ENCODE measurements at regions not wholly inside any gene's neighbourhood (a gene's known extent, or its start where the extent isn't known, plus 50 kb on each side); places are given as distances from the start of the nearest gene placed in this dataset.
"Not testable (repeated sequence)": the region's sequence is repeated elsewhere in the genome, so short reads cannot be mapped to it uniquely, and the experiment has no call there.

DNA sequence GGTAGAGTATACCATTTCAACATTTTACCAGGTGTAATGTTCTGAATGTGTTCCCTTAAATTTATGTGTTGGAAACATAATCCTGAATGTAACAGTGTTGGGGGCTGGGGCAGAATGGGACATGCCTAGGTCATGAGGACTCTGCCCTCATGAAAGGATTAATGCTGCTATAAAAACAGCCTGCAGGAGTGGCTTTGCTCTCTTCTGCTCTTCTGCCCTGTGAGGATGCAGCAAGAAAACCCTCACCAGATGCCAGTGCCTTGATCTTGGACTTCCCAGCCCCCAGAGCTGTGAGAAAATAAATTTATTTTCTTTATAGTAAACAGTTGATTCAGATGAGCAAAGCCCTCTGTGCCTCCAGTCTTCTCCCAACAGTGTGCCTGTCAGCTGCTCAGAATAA is 326.0 kb upstream of the ONECUT1 start:
- no peak for DNase-seq

DNA sequence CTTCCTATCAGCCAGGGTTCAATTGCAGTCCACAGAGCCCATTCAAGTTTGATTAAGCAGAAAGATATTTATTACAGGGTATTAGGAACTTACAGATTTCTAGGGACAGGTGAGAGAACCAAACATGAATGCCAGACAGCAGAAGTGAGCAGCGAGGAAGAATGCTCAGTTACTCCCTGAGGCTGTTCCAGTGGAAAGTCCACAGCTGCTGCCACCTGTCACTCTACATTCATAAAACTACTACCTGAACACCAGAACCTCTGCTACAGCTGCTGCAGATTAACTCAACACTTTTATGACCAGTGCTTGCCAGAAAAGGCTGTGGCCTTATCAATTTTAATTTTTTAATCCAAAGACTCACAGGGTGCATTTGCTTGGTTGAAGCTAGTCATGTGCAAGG is 325.4 kb upstream of the ONECUT1 start:
- no peak for DNase-seq

DNA sequence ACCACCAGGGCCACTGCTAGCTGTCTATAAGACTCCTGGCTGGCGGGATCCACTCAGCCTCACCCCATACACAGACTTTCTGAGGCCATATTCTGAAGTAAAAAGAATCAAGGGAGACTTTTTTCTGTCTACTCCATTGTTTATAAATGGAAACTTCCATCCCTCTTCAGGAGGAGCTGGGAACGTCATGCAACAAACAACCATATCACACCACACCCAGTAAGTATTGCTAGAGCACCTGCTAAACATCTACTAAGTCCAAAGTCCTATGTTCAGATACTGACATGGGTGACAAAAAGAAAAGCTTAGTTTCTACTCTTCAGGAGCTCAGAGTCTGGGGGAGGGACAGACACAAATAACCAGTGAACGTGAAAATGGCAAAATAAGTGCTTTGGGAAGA is 324.8 kb upstream of the ONECUT1 start:
- no peak for DNase-seq

DNA sequence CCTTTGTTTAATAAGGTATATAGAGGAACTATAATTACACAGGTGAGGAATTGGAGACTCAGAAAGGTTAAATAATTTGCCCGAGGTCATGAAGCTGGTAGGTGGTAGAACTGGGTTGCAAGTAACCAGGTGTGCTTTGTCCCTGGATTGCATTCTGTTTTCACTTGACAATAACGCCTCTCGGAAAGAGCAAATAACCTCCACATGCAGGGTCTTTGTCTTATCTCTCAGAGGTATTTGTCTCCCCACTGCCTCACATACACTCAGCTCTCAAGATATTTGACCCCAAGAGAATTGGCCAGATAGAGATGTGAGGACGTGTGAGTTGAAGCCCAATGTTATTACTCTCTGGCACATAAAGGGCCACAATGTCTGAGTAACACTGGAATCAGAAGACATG is 320.9 kb upstream of the ONECUT1 start:
- DNase-seq, result no peak

DNA sequence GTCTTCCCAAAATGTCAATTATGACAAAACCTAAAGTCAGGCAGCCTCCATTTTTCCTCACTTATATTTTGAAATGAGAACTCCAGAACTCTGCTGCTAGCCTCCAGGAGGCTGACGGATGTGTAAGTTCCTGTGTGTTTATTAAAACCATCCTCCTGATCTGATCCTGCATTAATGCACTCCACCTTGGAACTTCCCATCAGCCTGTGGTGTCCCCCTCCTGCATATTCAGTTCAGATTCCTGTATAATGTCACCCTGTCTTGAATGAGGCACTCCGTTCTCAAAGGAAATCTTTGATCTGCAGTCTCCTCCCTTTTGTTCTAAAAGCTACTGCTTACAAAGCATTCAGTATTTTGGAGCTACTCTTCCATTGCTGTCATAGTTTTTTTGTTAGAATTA is 318.2 kb upstream of the ONECUT1 start:
- no peak for DNase-seq

DNA sequence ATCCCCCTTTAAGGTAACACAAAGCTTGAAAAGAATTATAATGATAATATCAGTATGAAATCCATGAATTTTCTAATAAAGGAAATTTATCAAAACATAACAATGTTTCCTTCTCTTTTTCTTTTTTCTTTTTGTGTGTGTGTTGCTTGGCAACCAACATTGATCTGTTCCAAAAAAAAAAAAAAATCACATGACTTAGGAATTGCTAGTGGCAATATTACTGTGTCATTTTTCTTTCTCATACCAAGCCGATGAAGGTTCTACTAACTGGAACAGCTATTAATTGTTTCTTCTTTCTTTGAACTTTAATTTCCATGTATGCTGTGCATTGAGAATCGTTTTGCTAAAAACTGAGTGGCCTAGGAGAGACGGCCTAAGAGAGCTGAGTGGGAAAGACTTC is 317.7 kb upstream of the ONECUT1 start:
- no peak for DNase-seq

DNA sequence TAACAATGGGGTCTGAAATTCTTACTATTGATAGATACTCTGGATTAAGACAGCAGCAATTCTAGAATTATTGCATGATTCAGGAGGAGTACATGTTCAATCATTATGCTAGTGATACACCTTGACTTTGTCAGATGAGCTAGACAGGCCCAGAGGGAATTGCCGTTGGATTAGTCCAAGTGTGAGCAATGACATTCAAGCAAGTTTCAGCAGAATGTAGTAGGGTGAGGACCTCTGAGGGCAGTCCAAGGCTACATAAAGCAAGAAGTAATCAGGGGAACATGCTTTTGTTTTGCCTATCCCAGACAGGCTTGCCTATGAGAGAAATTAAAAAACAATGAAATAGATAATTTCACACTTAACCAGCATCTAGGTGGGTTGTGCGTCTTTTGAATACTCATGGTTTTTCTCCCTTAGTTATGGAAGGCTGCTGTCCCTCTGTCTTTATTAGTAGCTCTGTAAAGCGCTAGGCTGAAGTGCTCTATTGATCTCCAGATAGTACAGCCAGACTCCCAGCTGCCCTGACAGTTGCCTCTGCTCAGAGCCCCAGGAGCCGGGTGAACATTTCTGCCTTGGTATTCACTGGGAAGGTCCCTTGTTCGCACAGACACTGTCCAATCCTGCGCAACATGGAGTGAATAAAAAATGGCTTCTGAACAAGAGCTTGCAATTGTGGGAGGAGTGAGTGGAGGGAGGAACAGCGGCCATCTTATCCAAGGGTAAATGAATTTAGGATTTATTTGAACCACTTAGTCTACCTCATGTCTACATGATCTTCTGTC is 316.6 kb upstream of the ONECUT1 start:
- no peak for DNase-seq

DNA sequence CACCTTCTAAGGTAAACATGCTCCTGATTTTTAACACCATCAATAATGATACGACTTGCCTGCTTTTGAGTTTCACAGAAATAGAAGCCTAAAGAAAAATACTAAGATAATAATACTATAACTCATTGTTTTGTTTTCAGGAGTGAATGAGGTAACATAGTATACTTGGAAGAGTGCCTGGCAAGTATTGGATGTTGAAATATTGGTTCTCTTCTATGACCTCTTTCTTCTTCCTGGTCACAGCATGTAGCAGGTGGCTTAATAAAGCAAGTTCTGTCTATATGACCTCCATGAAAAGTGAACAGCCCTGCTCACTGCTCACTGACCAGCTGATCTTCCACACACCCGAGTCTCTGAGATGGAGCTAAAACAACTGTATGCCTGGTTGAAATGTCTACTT is 312.3 kb upstream of the ONECUT1 start:
- no peak for DNase-seq

DNA sequence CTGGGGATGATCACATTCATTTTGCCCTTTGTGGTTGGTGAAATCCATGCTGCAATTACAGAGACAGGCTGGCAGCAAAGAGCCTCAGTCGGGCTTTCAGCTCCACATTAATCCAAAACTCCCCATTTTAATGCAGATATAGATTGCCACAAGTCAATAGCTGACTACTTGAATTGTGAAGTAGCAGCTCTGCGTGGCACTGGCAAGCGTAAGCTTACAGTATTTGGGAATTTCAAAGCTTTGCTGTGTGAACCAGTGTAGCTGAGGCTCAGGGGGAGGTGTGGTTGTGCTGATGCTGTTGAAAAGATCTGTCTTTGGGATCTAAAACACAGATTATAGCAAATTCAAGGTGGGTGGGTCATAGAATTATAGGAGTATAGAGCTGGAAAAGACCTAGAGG is 290.3 kb upstream of the ONECUT1 start:
- DNase-seq, result no peak

DNA sequence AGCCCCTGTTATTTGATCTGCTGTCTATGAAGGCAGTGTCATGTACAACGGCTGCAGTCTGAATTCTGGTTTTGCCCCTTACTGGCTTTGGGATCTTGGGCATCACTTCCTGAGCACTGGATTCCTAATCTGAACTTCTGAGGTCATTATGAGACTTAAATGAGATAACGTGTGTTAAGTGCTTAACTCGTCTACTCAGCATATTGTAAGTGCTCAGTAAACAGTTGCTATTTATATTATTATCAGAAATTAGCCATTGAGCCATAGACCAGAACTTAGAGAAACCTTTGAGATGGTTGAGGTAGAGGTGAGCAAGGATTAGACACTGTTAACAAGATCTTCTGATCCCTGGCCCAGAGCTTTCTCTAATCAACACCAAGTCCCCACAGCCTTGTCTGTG is 284.1 kb upstream of the ONECUT1 start:
- no peak for DNase-seq

DNA sequence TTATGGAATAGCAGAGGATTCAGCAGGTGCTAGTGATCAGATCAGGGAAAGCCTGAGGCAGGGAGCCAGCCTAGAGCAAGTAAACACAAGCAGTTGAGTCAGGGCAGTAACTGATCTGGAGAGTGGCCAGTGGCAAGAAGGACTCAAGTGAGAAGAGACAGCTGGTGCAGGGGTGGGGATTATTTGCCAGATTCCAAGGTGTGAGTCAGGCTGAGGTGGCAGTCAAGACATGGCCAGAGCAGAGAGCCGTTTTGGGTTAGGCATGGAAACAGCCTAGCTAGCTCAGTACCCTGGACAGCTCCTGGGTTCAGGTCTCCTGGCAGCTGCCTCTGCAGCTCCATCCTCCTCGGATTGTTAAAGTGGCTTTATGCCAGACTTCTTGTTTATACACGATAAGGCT is 281.9 kb upstream of the ONECUT1 start:
- peak; percentile 8 for DNase-seq

DNA sequence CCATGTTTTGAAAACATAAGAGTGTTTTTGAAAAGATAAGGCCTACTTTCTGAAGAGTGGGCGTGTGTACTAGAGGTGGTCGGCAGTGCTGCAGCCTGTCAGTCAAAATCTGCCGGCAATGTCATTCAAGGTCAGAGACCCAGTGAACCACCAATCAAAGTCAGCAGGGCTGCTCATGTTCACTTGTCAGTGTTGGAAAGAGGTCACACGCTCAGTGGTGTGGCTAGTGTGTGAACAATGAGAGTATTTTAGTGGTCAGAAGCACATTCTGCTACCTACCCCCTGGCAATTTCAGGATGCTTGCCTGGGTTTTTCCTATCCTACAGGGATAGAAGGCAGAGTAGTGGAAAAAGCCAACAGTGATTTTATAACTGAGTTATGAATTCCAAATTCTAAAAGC is 278.5 kb upstream of the ONECUT1 start:
- no peak for DNase-seq

DNA sequence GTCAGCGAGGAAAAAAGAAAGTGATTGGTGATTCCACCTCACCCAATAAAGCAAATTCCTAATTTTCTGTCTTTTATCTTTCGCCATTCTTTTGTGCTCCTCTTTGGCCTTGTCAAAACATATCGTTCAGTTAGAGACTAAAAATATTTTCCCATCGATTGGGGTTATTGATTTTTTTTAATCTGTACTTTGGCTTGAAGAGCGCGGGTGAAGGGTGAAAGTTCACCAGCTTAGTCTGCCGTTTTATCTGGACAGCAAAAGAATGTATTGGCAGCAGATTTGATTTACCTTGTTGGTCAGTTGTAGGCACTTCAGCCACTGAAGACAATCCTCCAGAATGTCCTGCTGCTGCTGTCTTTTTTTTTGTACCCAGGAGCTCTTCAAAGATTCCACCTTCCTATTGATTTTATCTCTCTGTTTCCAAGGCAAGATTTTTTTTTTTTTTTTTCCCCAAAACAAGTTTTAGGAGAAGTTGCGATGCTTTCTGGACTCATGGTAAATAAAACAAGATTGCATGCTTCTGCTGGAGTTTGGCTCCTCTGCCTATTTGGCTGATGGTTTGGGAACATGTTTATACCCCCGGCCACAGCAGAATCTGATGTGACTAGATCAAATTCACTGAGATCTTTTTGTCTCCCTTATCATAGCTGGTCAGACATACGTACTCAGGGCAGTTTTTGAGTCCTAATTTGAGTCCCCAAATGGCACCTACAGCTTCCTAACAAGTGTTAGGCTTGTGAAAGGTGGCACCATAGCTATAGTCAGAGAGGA is 269.3 kb upstream of the ONECUT1 start:
- no peak for DNase-seq

DNA sequence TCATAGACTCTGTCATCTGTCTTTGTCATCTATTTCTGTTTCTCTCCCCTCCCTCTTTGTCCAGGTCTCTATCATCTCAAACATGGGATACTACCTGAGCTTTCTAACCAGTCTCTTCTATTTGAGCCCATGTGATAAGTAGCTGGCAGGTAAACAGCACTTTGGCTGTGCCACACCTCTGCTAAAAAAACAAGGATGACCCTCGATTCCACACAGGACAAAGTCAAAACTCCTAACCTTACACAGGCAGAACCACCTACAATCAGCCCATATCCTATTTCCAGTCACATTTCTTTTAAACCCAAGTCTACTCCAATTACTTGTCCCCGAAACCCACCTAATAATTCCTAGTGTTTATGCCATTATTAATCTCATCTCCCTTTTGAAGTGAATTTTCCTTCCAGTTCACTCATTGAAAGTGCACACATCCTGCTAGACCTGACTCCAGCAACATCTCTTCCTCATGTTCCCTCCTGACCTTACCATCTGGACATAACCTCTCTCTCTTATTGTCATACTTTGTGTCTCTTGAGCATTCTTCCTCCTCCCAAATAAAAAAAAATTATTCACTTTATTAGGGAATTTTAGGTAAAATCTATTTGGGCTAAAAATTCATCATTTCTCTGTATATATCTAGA is 256.1 kb upstream of the ONECUT1 start:
- no peak for DNase-seq

DNA sequence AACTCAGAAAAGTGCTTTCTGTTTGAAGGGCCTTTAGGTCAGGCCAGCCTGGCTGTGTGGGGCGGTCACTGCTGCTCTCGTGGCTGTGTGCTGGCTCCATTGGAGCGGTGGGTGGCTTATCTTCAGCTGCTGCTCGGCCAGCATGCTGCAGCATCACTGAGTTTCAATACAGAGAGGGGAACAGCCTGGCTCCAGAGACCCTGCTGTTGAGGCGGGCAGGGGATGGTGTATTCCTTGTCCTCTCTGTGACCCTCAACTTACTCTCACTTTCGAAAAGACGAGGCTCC is 248.5 kb upstream of the ONECUT1 start:
- DNase-seq, result no peak

DNA sequence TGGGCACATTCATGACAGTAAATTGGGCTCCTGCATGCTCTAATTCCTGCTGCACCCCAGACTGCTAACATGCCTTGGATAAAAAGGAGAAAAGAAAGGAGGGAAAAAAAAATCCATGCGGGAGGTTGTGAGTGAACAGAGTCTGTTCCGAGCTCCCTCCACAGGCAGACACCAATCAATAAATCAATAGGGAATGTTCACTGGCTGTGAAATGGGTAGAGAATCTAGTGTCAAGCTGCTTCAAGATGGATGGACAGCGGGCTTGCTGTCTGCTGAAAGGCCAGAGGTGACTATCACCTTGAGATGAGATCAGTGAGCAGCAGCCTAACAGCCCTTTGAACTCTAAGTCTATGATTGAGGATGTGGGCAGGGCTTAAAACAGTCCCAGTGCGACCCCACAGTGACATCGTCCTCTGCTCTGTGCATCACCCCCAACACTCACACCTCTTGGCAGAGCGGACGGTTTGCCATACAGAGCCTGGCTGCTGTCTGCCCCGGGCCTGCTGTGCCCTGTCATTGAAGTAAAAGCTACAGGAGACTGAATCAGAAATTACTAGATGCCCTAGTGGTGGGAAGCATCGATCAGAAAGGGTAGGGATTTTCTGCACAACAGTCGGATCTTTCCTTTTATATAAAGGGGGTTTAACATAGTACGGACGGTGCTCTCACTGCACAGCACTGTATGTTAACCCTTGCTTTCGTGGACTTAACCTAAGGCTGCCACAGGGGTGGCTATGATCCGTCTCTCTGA is 247.9 kb upstream of the ONECUT1 start:
- DNase-seq, result no peak

DNA sequence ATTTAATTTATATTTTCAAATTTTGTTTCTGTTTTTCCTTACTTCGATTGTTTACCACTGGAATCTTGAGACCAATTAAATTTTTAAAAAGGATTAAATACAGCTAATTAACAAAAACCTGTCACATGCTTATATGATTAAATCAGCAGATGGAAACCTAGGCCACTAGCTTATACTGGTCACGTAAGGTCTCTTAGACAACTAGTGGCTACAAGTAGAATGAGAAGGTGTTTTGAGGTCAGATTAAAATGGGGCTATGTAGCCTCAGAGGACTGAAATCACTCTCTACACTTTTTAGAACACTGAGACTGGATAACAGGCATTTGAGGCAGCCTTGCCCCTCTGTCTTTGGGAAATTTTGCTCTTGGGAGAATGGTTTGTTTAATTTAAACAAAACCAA is 246.5 kb upstream of the ONECUT1 start:
- no peak for DNase-seq

DNA sequence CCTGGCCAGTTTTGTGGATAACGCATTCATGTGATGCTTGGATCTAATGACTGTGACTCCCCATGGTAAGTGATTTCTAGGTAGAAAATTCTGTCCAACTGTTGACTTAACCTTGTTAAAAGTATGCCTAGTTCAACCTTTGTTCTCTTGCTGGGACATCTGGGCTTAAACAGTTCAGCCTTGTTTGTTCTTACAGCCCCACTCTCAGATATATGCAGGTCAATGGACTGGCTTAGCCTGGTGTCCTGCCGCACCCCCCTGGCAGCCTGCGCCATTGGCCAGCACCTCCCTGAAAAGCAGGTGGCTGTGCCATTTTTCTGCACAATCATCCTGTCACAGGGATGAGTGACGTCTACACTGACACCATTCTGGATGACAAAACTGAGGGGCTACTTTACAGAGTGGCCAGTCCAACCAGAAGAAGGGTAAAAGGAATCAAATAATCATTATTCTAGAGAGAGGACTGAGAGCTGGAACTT is 244.7 kb upstream of the ONECUT1 start:
- DNase-seq, result no peak

DNA sequence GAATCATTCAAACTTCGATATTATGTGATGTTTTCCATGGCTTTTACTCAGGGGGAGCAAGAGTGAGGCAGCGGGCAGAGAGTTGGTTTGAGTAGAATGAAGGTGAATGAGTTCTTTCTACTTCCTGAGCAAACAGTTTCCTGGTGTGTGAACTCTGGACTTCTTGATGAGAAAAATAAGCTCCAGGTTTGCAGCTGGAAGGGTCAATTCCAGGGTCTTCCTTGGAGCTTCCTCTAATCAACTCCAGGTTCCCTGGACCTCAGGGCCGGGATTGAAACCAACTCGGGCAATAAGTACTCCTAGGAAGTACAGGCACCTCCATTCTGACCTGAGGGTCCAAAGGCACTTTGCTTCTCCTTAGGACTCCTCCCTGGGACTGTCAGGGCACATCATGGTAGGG is 243.6 kb upstream of the ONECUT1 start:
- no peak for DNase-seq

DNA sequence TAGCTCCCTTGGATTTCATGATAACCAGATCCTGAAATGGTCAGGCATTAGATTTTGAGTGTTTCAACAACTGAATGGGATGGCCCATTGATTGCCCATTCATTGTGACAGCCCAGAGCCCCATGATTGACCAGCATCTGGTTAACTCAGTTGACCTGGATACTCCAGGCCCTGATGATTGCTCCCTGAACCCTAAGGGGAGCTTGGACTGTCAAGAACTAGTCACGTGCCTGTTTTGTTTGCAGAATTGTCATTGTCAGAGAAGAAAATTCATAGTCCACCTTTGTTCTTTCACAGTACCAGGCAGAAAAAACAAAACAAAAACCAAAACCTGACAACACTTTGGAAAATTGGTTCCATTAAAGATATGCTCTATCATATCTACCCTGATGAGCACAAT is 241.3 kb upstream of the ONECUT1 start:
- no peak for DNase-seq

DNA sequence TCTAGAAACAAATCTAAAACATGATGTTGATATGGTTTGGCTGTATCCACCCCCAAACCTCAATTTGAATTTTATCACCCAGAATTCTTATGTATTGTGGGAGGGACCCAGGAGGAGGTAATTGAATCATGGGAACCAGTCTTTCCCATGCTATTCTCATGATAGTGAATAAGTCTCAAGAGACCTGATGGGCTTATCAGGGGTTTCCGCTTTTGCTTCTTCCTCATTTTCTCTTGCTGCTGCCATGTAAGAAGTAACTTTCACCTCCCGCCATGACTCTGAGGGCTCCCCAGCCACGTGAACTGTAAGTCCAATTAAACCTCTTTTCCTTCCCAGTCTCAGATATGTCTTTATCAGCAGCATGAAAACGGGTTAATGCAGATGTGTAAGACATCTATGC is 232.7 kb upstream of the ONECUT1 start:
- DNase-seq, result no peak

DNA sequence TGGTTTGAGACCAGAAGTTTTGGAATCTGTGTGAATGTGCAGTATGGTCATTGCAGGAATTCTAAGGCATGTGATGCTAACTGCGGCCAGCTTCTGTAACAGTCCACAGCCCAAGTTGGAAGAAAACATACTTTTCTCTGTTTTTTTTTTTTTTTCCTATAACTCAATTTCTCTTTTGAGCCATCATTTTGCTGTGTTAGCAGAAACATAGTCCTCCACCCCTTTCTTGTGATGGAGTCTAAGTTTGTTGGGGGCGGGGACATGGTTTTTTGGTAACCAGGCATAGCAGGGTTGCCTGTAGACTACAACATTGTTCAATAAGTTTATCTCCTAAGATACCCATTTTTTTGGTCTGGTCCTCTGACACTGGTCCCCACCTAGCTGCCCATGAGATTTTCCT is 223.2 kb upstream of the ONECUT1 start:
- no peak for DNase-seq

DNA sequence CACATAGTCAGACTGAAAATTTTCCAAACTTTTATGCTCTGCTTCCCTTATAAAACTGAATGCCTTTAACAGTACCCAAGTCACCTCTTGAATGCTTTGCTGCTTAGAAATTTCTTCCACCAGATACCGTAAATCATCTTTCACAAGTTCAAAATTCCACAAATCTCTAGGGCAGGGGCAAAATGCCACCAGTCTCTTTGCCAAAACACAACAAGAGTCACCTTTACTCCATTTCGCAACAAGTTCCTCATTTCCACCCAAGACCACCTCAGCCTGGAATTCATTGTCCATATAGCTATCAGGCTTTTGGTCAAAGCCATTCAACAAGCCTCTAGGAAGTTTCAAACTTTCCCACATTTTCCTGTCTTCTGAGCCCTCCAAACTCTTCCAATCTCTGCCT is 221.6 kb upstream of the ONECUT1 start:
- not testable (repeated sequence) for DNase-seq

DNA sequence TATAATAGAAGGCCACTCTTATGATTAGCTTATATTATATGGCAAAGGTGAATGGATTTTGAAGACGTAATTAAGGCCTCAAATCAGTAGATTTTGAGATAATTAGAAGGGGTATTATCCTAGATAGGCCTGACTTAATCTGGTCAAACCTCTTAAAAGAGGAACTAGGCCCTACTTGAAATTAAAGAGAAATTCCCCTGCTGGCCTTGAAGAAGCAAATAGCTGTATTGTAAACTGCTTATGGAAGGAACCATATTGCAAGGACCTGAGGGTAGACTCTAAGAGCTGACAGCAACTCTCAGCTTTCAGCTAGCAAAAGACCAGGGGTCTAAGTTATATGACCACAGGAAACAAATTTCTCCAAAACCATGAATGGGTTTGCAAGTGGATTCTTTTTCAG is 219.0 kb upstream of the ONECUT1 start:
- DNase-seq, result no peak

Data from 8988T (cell line).